PC-3 (cell line): ENCODE measurements at regions not wholly inside any gene's neighbourhood (a gene's known extent, or its start where the extent isn't known, plus 50 kb on each side); places are given as distances from the start of the nearest gene placed in this dataset.

Source experiments
- ATAC-seq: fragments of 200-7000 bp; cut with Tn5 transposase; 2 replicates; pipeline ENCODE4 v1.9.1; 2020; ENCODE audit warnings: mild to moderate bottlenecking, moderate library complexity
- BruUV-seq: library from RNA; stranded (reverse); fragments of 400-500 nt; replicated peaks from 2 replicates; lab custom pipeline; 2021; lab: Mats Ljungman, UMichigan
- CTCF ChIA-PET: fragments of 300-600 bp; sonication (Branson Sonifier 250); formaldehyde crosslinking; loops from one replicate; lab custom pipeline; 2022; ENCODE audit warnings: antibody characterized with exemption; lab: Charles Lee
- POLR2A ChIA-PET: fragments of 300-600 bp; sonication (Branson Sonifier 250); formaldehyde crosslinking; loops from one replicate; lab custom pipeline; 2022; ENCODE audit warnings: antibody characterized with exemption; ENCODE audit not compliant: unreplicated experiment; lab: Charles Lee
- DNase-seq: peaks from one replicate; pipeline ENCODE4 v3.0.0-alpha.2; 2015
- H2AFZ ChIP-seq: fragments of 300-600 bp; sonication (generic); 2 replicates; pipeline ENCODE4 v1.6.0; 2016; ENCODE audit warnings: antibody characterized with exemption, low read length
- H3F3A ChIP-seq: fragments of 300-600 bp; sonication (generic); one replicate; pipeline ENCODE4 v1.6.0; 2017; ENCODE audit warnings: antibody characterized with exemption, low read length, control low read depth, mild to moderate bottlenecking; ENCODE audit not compliant: unreplicated experiment
- H3K27ac ChIP-seq: fragments of 300-600 bp; sonication (generic); 2 replicates; pipeline ENCODE4 v1.5.1; 2016; ENCODE audit warnings: mild to moderate bottlenecking, low read length
- H3K27me3 ChIP-seq: fragments of 300-600 bp; sonication (generic); 2 replicates; pipeline ENCODE4 v1.6.1; 2016; ENCODE audit warnings: low read length, mixed read lengths
- H3K36me3 ChIP-seq: fragments of 300-600 bp; sonication (generic); 2 replicates; pipeline ENCODE4 v1.6.1; 2016; ENCODE audit warnings: low read depth, mixed run types, low read length, mixed read lengths
- H3K4me1 ChIP-seq: fragments of 300-600 bp; sonication (generic); 2 replicates; pipeline ENCODE4 v1.5.1; 2016; ENCODE audit warnings: low read length; ENCODE audit not compliant: insufficient read depth
- H3K4me2 ChIP-seq: fragments of 300-600 bp; sonication (generic); 2 replicates; pipeline ENCODE4 v1.6.0; 2016; ENCODE audit warnings: low read length
- H3K4me3 ChIP-seq: fragments of 300-600 bp; sonication (generic); 2 replicates; pipeline ENCODE4 v1.5.1; 2016; ENCODE audit warnings: mild to moderate bottlenecking, low read length, mixed read lengths
- H3K79me2 ChIP-seq: fragments of 300-600 bp; sonication (generic); 2 replicates; pipeline ENCODE4 v1.6.1; 2017; ENCODE audit warnings: low read length, mixed read lengths
- H3K9ac ChIP-seq: fragments of 300-600 bp; sonication (generic); 2 replicates; pipeline ENCODE4 v1.6.0; 2016; ENCODE audit warnings: mild to moderate bottlenecking, low read length
- H3K9me2 ChIP-seq: fragments of 300-600 bp; sonication (generic); replicated peaks from 2 replicates; pipeline ENCODE4 v1.6.1; 2016; ENCODE audit warnings: mixed run types, low read length, mixed read lengths
- H3K9me3 ChIP-seq: fragments of 300-600 bp; sonication (generic); 2 replicates; pipeline ENCODE4 v1.6.1; 2016; ENCODE audit warnings: low read length, mixed read lengths
- H4K20me1 ChIP-seq: fragments of 300-600 bp; sonication (generic); 2 replicates; pipeline ENCODE4 v1.6.1; 2016; ENCODE audit warnings: low read length, mixed read lengths
- EZH2 ChIP-seq: fragments of 300-600 bp; sonication (generic); IDR thresholded peaks from one replicate; pipeline ENCODE4 v1.6.1; 2017; ENCODE audit warnings: antibody characterized with exemption, mild to moderate bottlenecking, low read length; ENCODE audit not compliant: unreplicated experiment
- EZH2phosphoT487 ChIP-seq: fragments of 300-600 bp; sonication (generic); IDR thresholded peaks from 2 replicates; pipeline ENCODE4 v1.6.1; 2018; ENCODE audit warnings: mild to moderate bottlenecking, antibody characterized with exemption, low read length, borderline replicate concordance
- intact Hi-C: fragments of 100-400 bp; cut with micrococcal nuclease; formaldehyde crosslinking; loops from 2 replicates; pipeline ENCODE4 v1.9.0; 2023
- TF ChIP-seq, protein P1 (sequence below): fragments of 300-600 bp; sonication (generic); conservative IDR thresholded peaks from 2 replicates; pipeline ENCODE4 v1.5.1; 2017; ENCODE audit warnings: antibody characterized with exemption, low read depth, mild to moderate bottlenecking, low read length

DNA sequence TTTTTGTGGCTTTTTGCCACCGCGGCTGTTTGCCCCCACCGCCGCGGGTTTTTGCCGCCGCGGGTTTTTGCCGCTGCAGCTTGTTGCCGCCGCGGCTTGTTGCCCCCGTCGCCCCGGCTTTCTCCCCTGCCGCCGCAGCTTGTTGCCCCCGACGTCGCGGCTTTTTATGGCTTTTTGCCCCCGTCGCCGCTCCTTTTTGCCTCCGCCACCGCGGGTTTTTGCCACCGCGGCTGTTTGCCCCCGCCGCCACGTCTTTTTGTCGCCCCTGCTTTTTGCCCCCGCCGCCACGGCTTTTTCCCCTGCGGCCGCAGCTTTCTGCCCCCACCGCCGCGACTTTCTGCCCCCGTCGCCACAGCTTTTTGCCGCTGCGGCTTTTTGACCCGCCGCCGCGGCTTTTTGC lies 149.5 kb downstream of the KCNJ18 start:
- no peaks in the 10 kb centered on the region for H3K9me2 ChIP-seq
- H3F3A ChIP-seq: no peaks in the 10 kb centered on the region
- no peaks in the 10 kb centered on the region for H3K27me3 ChIP-seq
- TF ChIP-seq EZH2phosphoT487 (no peak), EZH2 (no peak)
- TF ChIP-seq, protein P1, sequence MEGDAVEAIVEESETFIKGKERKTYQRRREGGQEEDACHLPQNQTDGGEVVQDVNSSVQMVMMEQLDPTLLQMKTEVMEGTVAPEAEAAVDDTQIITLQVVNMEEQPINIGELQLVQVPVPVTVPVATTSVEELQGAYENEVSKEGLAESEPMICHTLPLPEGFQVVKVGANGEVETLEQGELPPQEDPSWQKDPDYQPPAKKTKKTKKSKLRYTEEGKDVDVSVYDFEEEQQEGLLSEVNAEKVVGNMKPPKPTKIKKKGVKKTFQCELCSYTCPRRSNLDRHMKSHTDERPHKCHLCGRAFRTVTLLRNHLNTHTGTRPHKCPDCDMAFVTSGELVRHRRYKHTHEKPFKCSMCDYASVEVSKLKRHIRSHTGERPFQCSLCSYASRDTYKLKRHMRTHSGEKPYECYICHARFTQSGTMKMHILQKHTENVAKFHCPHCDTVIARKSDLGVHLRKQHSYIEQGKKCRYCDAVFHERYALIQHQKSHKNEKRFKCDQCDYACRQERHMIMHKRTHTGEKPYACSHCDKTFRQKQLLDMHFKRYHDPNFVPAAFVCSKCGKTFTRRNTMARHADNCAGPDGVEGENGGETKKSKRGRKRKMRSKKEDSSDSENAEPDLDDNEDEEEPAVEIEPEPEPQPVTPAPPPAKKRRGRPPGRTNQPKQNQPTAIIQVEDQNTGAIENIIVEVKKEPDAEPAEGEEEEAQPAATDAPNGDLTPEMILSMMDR: no peak
- CTCF ChIA-PET: no interaction called here
- intact Hi-C loops: no loop called here
- no peak overlapping the region for H3K4me2 ChIP-seq
- no peaks in the 10 kb centered on the region for H4K20me1 ChIP-seq
- BruUV-seq: no TSS peak
- no peak overlapping the region for H3K4me3 ChIP-seq
- no peaks in the 10 kb centered on the region for H3K9me3 ChIP-seq
- no peak for DNase-seq
- no peak overlapping the region for H3K9ac ChIP-seq
- H3K36me3 ChIP-seq: no peaks in the 10 kb centered on the region
- ATAC-seq: no peak
- H2AFZ ChIP-seq: no peak overlapping the region
- H3K4me1 ChIP-seq: no peaks in the 10 kb centered on the region
- no peak overlapping the region for H3K27ac ChIP-seq
- no peaks in the 10 kb centered on the region for H3K79me2 ChIP-seq
- POLR2A ChIA-PET: no interaction called here

DNA sequence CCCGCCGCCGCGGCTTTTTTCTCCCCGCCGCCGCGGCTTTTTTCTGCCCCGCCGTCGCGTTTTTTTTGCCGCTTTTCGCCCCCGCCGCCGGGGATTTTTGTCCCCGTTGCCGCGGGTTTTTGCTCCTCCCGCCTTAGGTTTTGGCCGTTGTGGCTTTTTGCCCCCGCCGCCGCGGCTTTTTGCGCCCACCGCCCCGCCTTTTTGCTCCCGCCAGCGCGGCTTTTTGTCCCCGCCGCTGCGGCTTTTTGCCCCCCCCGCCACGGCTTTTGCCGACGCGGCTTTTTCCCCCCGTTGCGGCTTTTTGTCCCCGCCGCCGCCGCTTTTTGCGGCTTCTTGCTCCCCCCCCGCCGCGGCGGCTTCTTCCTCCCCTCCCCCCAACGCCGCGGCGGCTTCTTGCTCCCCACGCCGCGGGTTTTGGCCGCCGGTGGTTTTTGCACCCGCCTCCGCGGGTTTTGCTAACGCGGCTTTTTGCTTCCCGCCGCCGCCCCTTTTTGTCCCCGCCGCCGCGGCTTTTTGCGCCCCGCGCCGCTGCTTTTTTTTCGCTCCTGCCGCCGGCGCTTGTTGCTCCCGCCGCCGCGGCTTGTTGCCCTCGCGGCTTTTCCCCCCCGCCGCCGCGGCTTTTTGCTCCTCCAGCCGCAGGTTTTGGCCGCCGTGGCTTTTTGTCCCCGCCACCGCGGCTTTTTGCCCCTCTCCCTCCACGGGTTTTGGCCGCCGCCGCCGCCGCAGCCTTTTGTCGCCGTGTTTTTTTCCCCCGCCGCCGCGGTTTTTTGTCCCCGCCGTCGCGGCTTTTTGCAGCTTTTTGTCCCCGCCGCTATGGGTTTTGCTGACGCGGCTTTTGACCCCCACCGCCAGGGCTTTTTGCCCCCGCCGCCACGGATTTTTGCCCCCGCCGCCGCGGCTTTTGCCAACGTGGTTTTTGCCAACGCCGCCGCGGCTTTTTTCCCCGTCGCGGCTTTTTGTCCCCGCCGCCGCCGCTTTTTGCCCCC lies 150.3 kb downstream of the KCNJ18 start:
- H3K79me2 ChIP-seq: no peaks in the 10 kb centered on the region
- no peak overlapping the region for H3K9ac ChIP-seq
- BruUV-seq: no TSS peak
- no peaks in the 10 kb centered on the region for H3K4me1 ChIP-seq
- no peaks in the 10 kb centered on the region for H3F3A ChIP-seq
- no peak overlapping the region for H3K4me3 ChIP-seq
- H4K20me1 ChIP-seq: no peaks in the 10 kb centered on the region
- intact Hi-C loops: no loop called here
- ATAC-seq (no peak), DNase-seq (no peak)
- CTCF ChIA-PET: no interaction called here
- H3K27ac ChIP-seq: no peak overlapping the region
- H3K36me3 ChIP-seq: no peaks in the 10 kb centered on the region
- H2AFZ ChIP-seq: no peak overlapping the region
- POLR2A ChIA-PET: no interaction called here
- no peaks in the 10 kb centered on the region for H3K9me2 ChIP-seq
- H3K4me2 ChIP-seq: no peak overlapping the region
- no peaks in the 10 kb centered on the region for H3K27me3 ChIP-seq
- TF ChIP-seq, protein P1: no peak
- no peak for TF ChIP-seq EZH2phosphoT487
- no peak for TF ChIP-seq EZH2
- H3K9me3 ChIP-seq: no peaks in the 10 kb centered on the region

DNA sequence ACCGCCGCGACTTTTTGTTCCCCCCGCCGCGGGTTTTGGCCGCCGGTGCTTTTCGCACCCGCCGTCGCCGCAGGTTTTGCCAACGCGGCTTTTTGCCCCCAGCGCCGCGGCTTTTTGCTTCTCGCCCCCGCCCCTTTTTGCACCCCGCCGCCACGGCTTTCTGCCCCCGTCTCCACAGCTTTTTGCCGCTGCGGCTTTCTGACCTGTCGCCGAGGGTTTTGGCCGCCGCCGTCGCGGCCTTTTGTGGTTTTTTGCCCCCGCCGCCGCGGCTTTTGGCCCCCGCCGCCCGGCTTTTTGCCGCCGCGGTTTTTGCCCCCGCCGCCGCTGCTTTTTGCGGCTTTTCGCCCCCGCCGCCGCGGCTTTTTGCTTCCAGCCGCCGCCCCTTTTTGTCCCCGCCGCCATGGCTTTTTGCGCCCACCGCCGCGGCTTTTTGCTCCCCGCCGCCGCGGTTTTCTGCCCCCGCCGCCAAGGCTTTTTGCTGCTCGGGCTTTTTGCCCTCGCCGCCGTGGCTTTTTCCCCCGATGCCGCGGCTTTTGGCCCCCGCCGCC lies 151.1 kb downstream of the KCNJ18 start:
- H3K4me3 ChIP-seq: no peak overlapping the region
- H2AFZ ChIP-seq: no peak overlapping the region
- no peaks in the 10 kb centered on the region for H3F3A ChIP-seq
- no peak overlapping the region for H3K9ac ChIP-seq
- POLR2A ChIA-PET: no interaction called here
- TF ChIP-seq, protein P1: no peak
- TF ChIP-seq EZH2 (no peak), EZH2phosphoT487 (no peak)
- no TSS peak for BruUV-seq
- no peaks in the 10 kb centered on the region for H3K9me3 ChIP-seq
- no peaks in the 10 kb centered on the region for H3K9me2 ChIP-seq
- intact Hi-C loops: no loop called here
- H4K20me1 ChIP-seq: no peaks in the 10 kb centered on the region
- DNase-seq (no peak), ATAC-seq (no peak)
- no peaks in the 10 kb centered on the region for H3K36me3 ChIP-seq
- no peaks in the 10 kb centered on the region for H3K4me1 ChIP-seq
- H3K27me3 ChIP-seq: no peaks in the 10 kb centered on the region
- H3K27ac ChIP-seq: no peak overlapping the region
- no peak overlapping the region for H3K4me2 ChIP-seq
- H3K79me2 ChIP-seq: no peaks in the 10 kb centered on the region
- CTCF ChIA-PET: no interaction called here
